Vagina (tissue), 2 donors: ENCODE measurements at regions not wholly inside any gene's neighbourhood (a gene's known extent, or its start where the extent isn't known, plus 50 kb on each side); places are given as distances from the start of the nearest gene placed in this dataset.

Experiments
- DNase-seq, 2 donors: peaks; one replicate each; pipeline ENCODE4 v3.0.0-alpha.2; 2017; ENCODE audit errors: extremely low spot score in 2 of 2
- H3K27ac ChIP-seq: fragments of 200-600 bp; sonication (generic); one replicate; pipeline ENCODE4 v1.5.1; 2019
- H3K27me3 ChIP-seq: fragments of 200-600 bp; sonication (generic); one replicate; pipeline ENCODE4 v1.5.1; 2019
- H3K36me3 ChIP-seq, 2 donors: fragments of 200-600 bp; sonication (generic); one replicate each; pipeline ENCODE4 v1.5.1; 2017 to 2019
- H3K4me1 ChIP-seq: fragments of 200-600 bp; sonication (generic); one replicate; pipeline ENCODE4 v1.5.1; 2019
- H3K4me3 ChIP-seq, 2 donors: fragments of 200-600 bp; sonication (generic); 1 replicate in 1 of 2; 2 replicates in 1 of 2; pipeline ENCODE4 v1.5.1; 2016 to 2019
- H3K9me3 ChIP-seq: fragments of 200-600 bp; sonication (generic); one replicate; pipeline ENCODE4 v1.5.1; 2019
- CTCF ChIP-seq, 3 experiments: fragments of 450-650 bp in 2 of 3; fragments of 200-600 bp in 1 of 3; sonication (generic) in 1 of 3; IDR thresholded peaks; one replicate each; pipeline ENCODE4 v1.5.1; 2017 to 2019; ENCODE audit warnings: antibody characterized with exemption in 3 of 3, mild to moderate bottlenecking in 2 of 3, moderate library complexity in 2 of 3
- POLR2A ChIP-seq, 2 donors: fragments of 450-650 bp; IDR thresholded peaks; one replicate each; pipeline ENCODE4 v1.6.1; 2017; ENCODE audit warnings: antibody characterized with exemption in 2 of 2, mild to moderate bottlenecking in 2 of 2, moderate library complexity in 2 of 2
- POLR2AphosphoS5 ChIP-seq, 2 donors: sonication (generic); formaldehyde crosslinking; IDR thresholded peaks; one replicate each; pipeline ENCODE4 v1.9.0; 2017; ENCODE audit warnings: antibody characterized with exemption in 2 of 2, mild to moderate bottlenecking in 2 of 2, low read depth in 1 of 2; ENCODE audit not compliant: insufficient read depth in 1 of 2
- intact Hi-C: fragments of 100-400 bp; cut with DNase I; formaldehyde crosslinking; loops from one replicate; pipeline ENCODE4 v1.15.1; 2023

GRCh38 chr5:54760182-54760935 lies 225.0 kb downstream of the ESM1 start:
- intact Hi-C loops, result no loop called here
- no peak for TF ChIP-seq CTCF (IDR thresholded peaks at IDR 0.05)
- TF ChIP-seq POLR2AphosphoS5 (IDR thresholded peaks at IDR 0.05; ENCODE audit: insufficient read depth in 1 of 2, low read depth in 1 of 2), result no peak
- TF ChIP-seq POLR2A (IDR thresholded peaks at IDR 0.05), result no peak
- H3K36me3 ChIP-seq, result no peaks in the 10 kb centered on the region
- no peak overlapping the region for H3K4me3 ChIP-seq
- H3K9me3 ChIP-seq, result no peaks in the 10 kb centered on the region
- H3K4me1 ChIP-seq, result peaks cover 5% of the 10 kb centered on the region
- H3K27me3 ChIP-seq, result no peaks in the 10 kb centered on the region
- peak overlapping the region; percentile 34 for H3K27ac ChIP-seq
- DNase-seq, result no peak

GRCh38 chr5:54758038-54758437 lies 227.4 kb downstream of the ESM1 start:
- H3K27ac ChIP-seq, result no peak overlapping the region
- no peaks in the 10 kb centered on the region for H3K9me3 ChIP-seq
- no peak for DNase-seq
- peaks cover 5% of the 10 kb centered on the region for H3K4me1 ChIP-seq
- no peak for TF ChIP-seq CTCF (IDR thresholded peaks at IDR 0.05)
- TF ChIP-seq POLR2A (IDR thresholded peaks at IDR 0.05), result no peak
- TF ChIP-seq POLR2AphosphoS5 (IDR thresholded peaks at IDR 0.05; ENCODE audit: insufficient read depth in 1 of 2, low read depth in 1 of 2), result no peak
- H3K36me3 ChIP-seq, result no peaks in the 10 kb centered on the region
- no peak overlapping the region for H3K4me3 ChIP-seq
- intact Hi-C loops, result loop anchor here (10.0 kb wide), 1 partner anchor 243 kb away; the partner anchor contains the start of gene SNX18
- H3K27me3 ChIP-seq, result no peaks in the 10 kb centered on the region

- Histone ChIP-seq H3K9me3 (no peaks in the 10 kb centered on the region), H3K27ac (no peak overlapping the region), H3K27me3 (no peaks in the 10 kb centered on the region), H3K36me3 (no peaks in the 10 kb centered on the region), H3K4me1 (peaks cover 5% of the 10 kb centered on the region), H3K4me3 (no peak overlapping the region)
- no peak for DNase-seq
- intact Hi-C loops, result loop anchor here (10.0 kb wide), 1 partner anchor 243 kb away; the partner anchor contains the start of gene SNX18
- TF ChIP-seq CTCF (IDR thresholded peaks at IDR 0.05) (no peak), POLR2AphosphoS5 (IDR thresholded peaks at IDR 0.05; ENCODE audit: insufficient read depth in 1 of 2, low read depth in 1 of 2) (no peak), POLR2A (IDR thresholded peaks at IDR 0.05) (no peak)
Observed at GRCh38 chr5:54757541-54757940, 227.9 kb downstream of the ESM1 start.

- intact Hi-C loops, result loop anchor here (10.0 kb wide), 1 partner anchor 242 kb away; the partner anchor contains the start of gene SNX18
- Histone ChIP-seq H3K9me3 (no peaks in the 10 kb centered on the region), H3K36me3 (no peaks in the 10 kb centered on the region), H3K4me1 (peaks cover 5% of the 10 kb centered on the region), H3K4me3 (no peak overlapping the region), H3K27me3 (no peaks in the 10 kb centered on the region), H3K27ac (no peak overlapping the region)
- peak in 1 of 2 donors; percentile 31 for DNase-seq
- TF ChIP-seq POLR2AphosphoS5 (IDR thresholded peaks at IDR 0.05; ENCODE audit: insufficient read depth in 1 of 2, low read depth in 1 of 2), result no peak
- no peak for TF ChIP-seq POLR2A (IDR thresholded peaks at IDR 0.05)
- no peak for TF ChIP-seq CTCF (IDR thresholded peaks at IDR 0.05)
Observed at GRCh38 chr5:54756796-54757402, 228.5 kb downstream of the ESM1 start.

- Histone ChIP-seq H3K4me1 (peaks cover 5% of the 10 kb centered on the region), H3K4me3 (no peak overlapping the region), H3K36me3 (no peaks in the 10 kb centered on the region), H3K27ac (no peak overlapping the region), H3K27me3 (no peaks in the 10 kb centered on the region), H3K9me3 (no peaks in the 10 kb centered on the region)
- DNase-seq, result peak in 1 of 2 donors; percentile 74
- intact Hi-C loops, result loop anchor here (10.0 kb wide), 1 partner anchor 242 kb away; the partner anchor contains the start of gene SNX18
- TF ChIP-seq POLR2A (IDR thresholded peaks at IDR 0.05) (no peak), CTCF (IDR thresholded peaks at IDR 0.05) (no peak), POLR2AphosphoS5 (IDR thresholded peaks at IDR 0.05; ENCODE audit: insufficient read depth in 1 of 2, low read depth in 1 of 2) (no peak)
Observed at GRCh38 chr5:54756301-54756700, 229.1 kb downstream of the ESM1 start.
